GM13977 (cell line): ENCODE measurements at regions not wholly inside any gene's neighbourhood (a gene's known extent, or its start where the extent isn't known, plus 50 kb on each side); places are given as distances from the start of the nearest gene placed in this dataset.

Source experiments
- DNase-seq: peaks from one replicate; pipeline ENCODE4 v3.0.0; 2012; ENCODE audit warnings: low spot score
- in situ Hi-C: fragments of 300-500 bp; cut with MboI; formaldehyde crosslinking; loops from one replicate; pipeline ENCODE4 v1.12.0; 2022; ENCODE audit warnings: low sequenced_read_pairs, low pct_unique_long_range_greater_than_20kb, mixed read lengths, inconsistent platforms; ENCODE audit not compliant: unreplicated experiment
- TF ChIP-seq, protein P1 (sequence below): IDR thresholded peaks from 2 replicates; pipeline ENCODE4 v1.5.1; 2012; ENCODE audit warnings: mild to moderate bottlenecking, control low read depth; ENCODE audit not compliant: insufficient read depth; ENCODE audit errors: extremely low read depth, missing control alignments

DNA sequence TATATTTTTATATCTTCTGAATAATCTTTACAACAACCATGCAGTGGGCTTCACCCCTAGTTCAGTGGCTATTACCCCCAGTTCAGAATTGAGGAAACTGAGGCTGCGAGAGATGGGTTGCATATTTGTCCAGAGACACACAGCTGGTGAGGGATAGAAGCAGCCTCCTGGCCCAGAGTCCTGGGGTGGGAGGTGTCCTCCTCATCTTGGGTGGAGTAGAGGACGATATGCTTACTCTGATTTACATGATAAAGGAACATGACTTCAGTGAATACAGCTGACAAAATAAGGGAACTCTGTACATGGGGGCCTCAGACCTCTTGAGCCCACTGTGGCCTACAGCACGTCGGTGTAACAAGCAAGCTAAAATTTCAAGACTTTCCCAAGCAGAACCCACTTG is 214.7 kb downstream of the FBXO15 start:
- TF ChIP-seq, protein P1, sequence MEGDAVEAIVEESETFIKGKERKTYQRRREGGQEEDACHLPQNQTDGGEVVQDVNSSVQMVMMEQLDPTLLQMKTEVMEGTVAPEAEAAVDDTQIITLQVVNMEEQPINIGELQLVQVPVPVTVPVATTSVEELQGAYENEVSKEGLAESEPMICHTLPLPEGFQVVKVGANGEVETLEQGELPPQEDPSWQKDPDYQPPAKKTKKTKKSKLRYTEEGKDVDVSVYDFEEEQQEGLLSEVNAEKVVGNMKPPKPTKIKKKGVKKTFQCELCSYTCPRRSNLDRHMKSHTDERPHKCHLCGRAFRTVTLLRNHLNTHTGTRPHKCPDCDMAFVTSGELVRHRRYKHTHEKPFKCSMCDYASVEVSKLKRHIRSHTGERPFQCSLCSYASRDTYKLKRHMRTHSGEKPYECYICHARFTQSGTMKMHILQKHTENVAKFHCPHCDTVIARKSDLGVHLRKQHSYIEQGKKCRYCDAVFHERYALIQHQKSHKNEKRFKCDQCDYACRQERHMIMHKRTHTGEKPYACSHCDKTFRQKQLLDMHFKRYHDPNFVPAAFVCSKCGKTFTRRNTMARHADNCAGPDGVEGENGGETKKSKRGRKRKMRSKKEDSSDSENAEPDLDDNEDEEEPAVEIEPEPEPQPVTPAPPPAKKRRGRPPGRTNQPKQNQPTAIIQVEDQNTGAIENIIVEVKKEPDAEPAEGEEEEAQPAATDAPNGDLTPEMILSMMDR = no peak
- no peak for DNase-seq
- in situ Hi-C loops = no loop called here

DNA sequence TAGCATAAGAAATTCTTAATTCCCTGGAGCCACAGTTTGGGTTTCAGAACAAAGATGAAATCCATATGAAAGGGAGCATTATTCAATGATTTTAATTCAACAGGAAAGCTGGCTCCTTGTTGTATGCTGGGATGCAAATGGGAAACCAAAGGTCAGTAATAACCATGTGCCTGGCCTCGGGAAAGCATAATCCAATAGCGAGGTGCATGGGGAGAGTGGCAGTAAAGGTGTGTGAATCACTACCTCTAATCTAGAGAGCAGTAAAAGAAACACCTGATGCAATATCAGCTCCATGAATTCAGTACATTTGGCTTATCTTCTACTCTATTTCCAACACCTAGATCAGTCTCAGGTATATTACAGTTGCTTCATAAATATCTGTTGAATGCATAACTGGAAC is 220.1 kb downstream of the FBXO15 start:
- TF ChIP-seq, protein P1 = no peak
- no peak for DNase-seq
- in situ Hi-C loops = no loop called here

DNA sequence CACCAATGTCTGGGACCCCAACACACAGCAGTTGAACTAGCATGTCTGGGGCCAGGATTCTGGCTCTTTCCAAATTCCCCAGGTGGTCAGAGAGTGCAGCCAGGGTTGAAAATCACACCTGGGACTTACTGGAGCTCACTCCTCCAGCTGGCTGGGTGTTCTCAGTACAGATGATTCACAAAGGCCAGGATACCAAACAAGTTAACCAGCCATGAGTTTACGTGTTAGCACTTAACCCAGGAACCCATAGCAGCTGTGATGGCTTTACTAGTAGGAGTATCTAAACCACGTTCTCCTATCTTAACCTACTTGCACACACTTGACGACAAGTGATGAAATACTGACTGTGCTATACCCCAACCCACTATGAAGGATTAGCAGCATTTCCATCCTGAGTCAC is 222.8 kb downstream of the FBXO15 start:
- TF ChIP-seq, protein P1 = no peak
- in situ Hi-C loops = no loop called here
- no peak for DNase-seq

DNA sequence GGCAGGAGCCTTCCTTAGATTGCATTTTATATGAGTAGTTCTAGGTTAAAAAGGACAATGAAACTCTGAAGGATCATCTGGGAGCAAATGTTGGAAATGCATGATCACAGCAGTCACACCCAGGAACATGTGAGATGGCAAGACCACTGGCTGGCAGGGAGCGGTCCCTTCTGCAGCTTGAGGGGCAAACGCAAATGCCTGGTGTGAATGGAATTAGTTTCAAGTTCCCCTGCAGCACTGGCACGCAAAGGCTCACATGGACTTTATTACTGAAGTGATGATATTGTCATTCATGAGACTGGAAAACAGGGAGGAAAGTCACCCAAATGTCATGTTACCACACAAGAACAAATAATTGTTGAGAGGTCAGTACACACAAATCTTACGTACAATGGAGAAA is 223.3 kb downstream of the FBXO15 start:
- DNase-seq = no peak
- TF ChIP-seq, protein P1 = no peak
- in situ Hi-C loops = no loop called here

DNA sequence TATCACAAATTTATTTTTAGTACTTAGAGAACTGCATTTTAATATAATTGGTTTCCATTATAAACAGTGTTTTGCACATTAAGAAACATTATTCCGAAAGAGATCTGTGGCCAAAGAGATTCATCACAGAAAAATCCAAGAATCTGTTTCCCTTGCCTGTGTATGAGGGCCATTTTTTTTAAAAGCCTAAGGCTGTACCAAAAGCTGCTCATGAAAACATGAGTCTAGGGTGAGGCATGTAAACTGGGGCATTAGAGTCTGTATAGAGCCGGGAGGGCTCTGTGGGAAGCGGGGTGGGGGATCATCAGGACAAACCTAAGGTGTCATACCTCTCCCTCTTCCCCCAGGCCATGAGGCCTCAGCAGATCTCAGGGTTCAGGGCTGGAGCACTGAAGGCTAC is 223.8 kb downstream of the FBXO15 start:
- TF ChIP-seq, protein P1 = no peak
- in situ Hi-C loops = no loop called here
- no peak for DNase-seq

DNA sequence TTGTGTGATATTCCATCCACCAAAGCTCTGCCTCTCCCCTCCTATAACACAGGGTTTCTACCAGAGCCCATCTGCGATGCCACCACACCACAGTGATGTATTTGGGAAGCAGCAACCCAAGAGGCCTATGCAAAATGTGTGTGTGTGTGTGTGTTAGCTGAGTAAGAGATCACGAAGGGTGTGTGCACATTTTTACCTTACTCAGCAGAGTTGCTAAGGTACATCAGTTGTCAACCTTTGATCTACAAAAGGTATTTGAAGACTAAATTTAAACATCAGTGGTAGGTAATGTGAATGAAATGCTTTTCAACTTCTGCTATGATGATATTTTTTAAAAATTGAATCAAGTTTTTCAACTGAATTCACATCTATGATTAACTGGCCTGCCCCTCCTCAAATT is 227.6 kb downstream of the FBXO15 start:
- DNase-seq = no peak
- TF ChIP-seq, protein P1 = no peak
- in situ Hi-C loops = no loop called here

DNA sequence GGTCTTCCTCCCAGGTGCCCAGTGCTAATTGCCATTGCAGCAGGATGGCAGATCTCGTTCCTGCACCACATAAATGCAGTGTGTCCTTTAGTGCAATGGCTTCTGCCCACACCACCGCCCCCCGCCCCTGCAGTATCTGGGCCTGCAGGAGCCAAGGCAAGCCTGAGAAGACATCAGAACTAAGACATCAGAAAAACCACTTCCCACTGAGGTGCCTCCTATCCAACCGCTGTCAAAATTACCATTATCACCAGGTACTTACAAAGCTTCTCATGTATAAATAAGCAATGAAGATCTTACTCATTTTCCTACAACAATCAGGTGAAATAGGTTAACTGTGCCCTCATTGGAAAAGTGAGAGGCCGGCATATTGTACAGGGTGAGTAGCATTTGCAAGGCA is 228.8 kb downstream of the FBXO15 start:
- in situ Hi-C loops = no loop called here
- TF ChIP-seq, protein P1 = no peak
- DNase-seq = no peak
